NCI-H526 treated with DMSO at 0.1 percent for 48 hours (cell line): ENCODE measurements at regions not wholly inside any gene's neighbourhood (a gene's known extent, or its start where the extent isn't known, plus 50 kb on each side); places are given as distances from the start of the nearest gene placed in this dataset.
"Not testable (repeated sequence)": the region's sequence is repeated elsewhere in the genome, so short reads cannot be mapped to it uniquely, and the experiment has no call there.

Source experiments
- DNase-seq: peaks from one replicate; lab custom pipeline; 2025; lab: John Stamatoyannopoulos, UW

- DNase-seq, result no peak
Observed at GRCh38 chr14:37992499-37992898, 215.2 kb upstream of the SSTR1 start.

GRCh38 chr14:37994846-37995372 is 212.8 kb upstream of the SSTR1 start:
- no peak for DNase-seq

GRCh38 chr14:37997017-37997416 is 210.7 kb upstream of the SSTR1 start:
- no peak for DNase-seq

GRCh38 chr14:38000340-38000739 is 207.4 kb upstream of the SSTR1 start:
- DNase-seq, result no peak

- no peak for DNase-seq
Observed at GRCh38 chr14:38001501-38001900, 206.2 kb upstream of the SSTR1 start.

GRCh38 chr14:38003746-38004609 is 203.7 kb upstream of the SSTR1 start:
- DNase-seq, result no peak

GRCh38 chr14:38004610-38004879 is 203.2 kb upstream of the SSTR1 start:
- no peak for DNase-seq

GRCh38 chr14:38011156-38011555 is 196.5 kb upstream of the SSTR1 start:
- DNase-seq, result not testable (repeated sequence)

GRCh38 chr14:38012056-38012455 is 195.6 kb upstream of the SSTR1 start:
- no peak for DNase-seq

- DNase-seq, result no peak
Observed at GRCh38 chr14:38016497-38016896, 191.2 kb upstream of the SSTR1 start.

- DNase-seq, result no peak
Observed at GRCh38 chr14:38021861-38022260, 185.8 kb upstream of the SSTR1 start.

GRCh38 chr14:38022775-38023174 is 184.9 kb upstream of the SSTR1 start:
- DNase-seq, result no peak

GRCh38 chr14:38038171-38038570 is 169.5 kb upstream of the SSTR1 start:
- no peak for DNase-seq

GRCh38 chr14:38038986-38039385 is 168.7 kb upstream of the SSTR1 start:
- no peak for DNase-seq

- DNase-seq, result no peak
Observed at GRCh38 chr14:38039496-38039895, 168.2 kb upstream of the SSTR1 start.

GRCh38 chr14:38040411-38040810 is 167.3 kb upstream of the SSTR1 start:
- no peak for DNase-seq

GRCh38 chr14:38042322-38042721 is 165.4 kb upstream of the SSTR1 start:
- DNase-seq, result no peak

- DNase-seq, result no peak
Observed at GRCh38 chr14:38044710-38045109, 163.0 kb upstream of the SSTR1 start.

- DNase-seq, result no peak
Observed at GRCh38 chr14:38045461-38045860, 162.2 kb upstream of the SSTR1 start.

- DNase-seq, result no peak
Observed at GRCh38 chr14:38046160-38046559, 161.5 kb upstream of the SSTR1 start.

- no peak for DNase-seq
Observed at GRCh38 chr14:38047195-38047902, 160.4 kb upstream of the SSTR1 start.

- DNase-seq, result no peak
Observed at GRCh38 chr14:38053666-38054065, 154.0 kb upstream of the SSTR1 start.

- DNase-seq, result no peak
Observed at GRCh38 chr14:38056270-38056669, 151.4 kb upstream of the SSTR1 start.
